ENCODE measurements at regions not wholly inside any gene's neighbourhood (a gene's known extent, or its start where the extent isn't known, plus 50 kb on each side); places are given as distances from the start of the nearest gene placed in this dataset.
A peak's percentile ranks its signal among the peaks of the same experiment; 100 is the strongest.
"Not testable (repeated sequence)": the region's sequence is repeated elsewhere in the genome, so short reads cannot be mapped to it uniquely, and the experiment has no call there.

- Mint-ChIP-seq H3K27ac (no peak overlapping the region), H3K36me3 (ENCODE audit: insufficient read depth in 2 of 2) (no peaks in the 10 kb centered on the region), H3K27me3 (ENCODE audit: low read depth) (no peaks in the 10 kb centered on the region), H3K4me3 (no peak overlapping the region), H3K4me1 (ENCODE audit: low read depth) (no peaks in the 10 kb centered on the region), H3K9me3 (no peaks in the 10 kb centered on the region)
- ATAC-seq (replicated peaks in 1 of 2) (no peak), DNase-seq (no peak)
These were observed 236.6 kb upstream of the PPP1R3A start for GRCh38 chr7:114155116-114156110.

GRCh38 chr7:114153700-114154099, 234.9 kb upstream of the PPP1R3A start:
- H3K9me3 Mint-ChIP-seq, result no peaks in the 10 kb centered on the region
- no peaks in the 10 kb centered on the region for H3K36me3 Mint-ChIP-seq (ENCODE audit: insufficient read depth in 2 of 2)
- DNase-seq (no peak), ATAC-seq (replicated peaks in 1 of 2) (no peak)
- H3K27me3 Mint-ChIP-seq (ENCODE audit: low read depth), result no peaks in the 10 kb centered on the region
- H3K4me1 Mint-ChIP-seq (ENCODE audit: low read depth), result no peaks in the 10 kb centered on the region
- no peak overlapping the region for H3K4me3 Mint-ChIP-seq
- no peak overlapping the region for H3K27ac Mint-ChIP-seq

- Mint-ChIP-seq H3K36me3 (ENCODE audit: insufficient read depth in 2 of 2) (no peaks in the 10 kb centered on the region), H3K27me3 (ENCODE audit: low read depth) (no peaks in the 10 kb centered on the region), H3K27ac (no peak overlapping the region)
These were observed 233.6 kb upstream of the PPP1R3A start for GRCh38 chr7:114152314-114152938.

GRCh38 chr7:114151777-114152176, 233.0 kb upstream of the PPP1R3A start:
- peak overlapping the region in 1 of 2 donors; percentile 25 for H3K4me3 Mint-ChIP-seq
- no peaks in the 10 kb centered on the region for H3K27me3 Mint-ChIP-seq (ENCODE audit: low read depth)
- DNase-seq, result no peak
- ATAC-seq (replicated peaks in 1 of 2), result no peak
- no peak overlapping the region for H3K27ac Mint-ChIP-seq
- H3K36me3 Mint-ChIP-seq (ENCODE audit: insufficient read depth in 2 of 2), result no peaks in the 10 kb centered on the region
- H3K9me3 Mint-ChIP-seq, result no peaks in the 10 kb centered on the region
- H3K4me1 Mint-ChIP-seq (ENCODE audit: low read depth), result no peaks in the 10 kb centered on the region

More at GRCh38 chr7:114152314-114152938, 233.6 kb upstream of the PPP1R3A start:
- no peaks in the 10 kb centered on the region for H3K4me1 Mint-ChIP-seq (ENCODE audit: low read depth)
- DNase-seq, result no peak
- no peaks in the 10 kb centered on the region for H3K9me3 Mint-ChIP-seq
- ATAC-seq (replicated peaks in 1 of 2), result no peak
- H3K4me3 Mint-ChIP-seq, result no peak overlapping the region

- H3K9me3 Mint-ChIP-seq, result no peaks in the 10 kb centered on the region
- H3K4me3 Mint-ChIP-seq, result no peak overlapping the region
- no peak overlapping the region for H3K27ac Mint-ChIP-seq
- no peaks in the 10 kb centered on the region for H3K36me3 Mint-ChIP-seq (ENCODE audit: insufficient read depth in 2 of 2)
- DNase-seq (no peak), ATAC-seq (replicated peaks in 1 of 2) (no peak)
- H3K27me3 Mint-ChIP-seq (ENCODE audit: low read depth), result no peaks in the 10 kb centered on the region
- no peaks in the 10 kb centered on the region for H3K4me1 Mint-ChIP-seq (ENCODE audit: low read depth)
These were observed 231.9 kb upstream of the PPP1R3A start for GRCh38 chr7:114150689-114151088.

GRCh38 chr7:114148779-114149178, 230.0 kb upstream of the PPP1R3A start:
- DNase-seq (no peak), ATAC-seq (replicated peaks in 1 of 2) (no peak)
- H3K4me3 Mint-ChIP-seq, result no peak overlapping the region
- H3K27me3 Mint-ChIP-seq (ENCODE audit: low read depth), result no peaks in the 10 kb centered on the region
- H3K36me3 Mint-ChIP-seq (ENCODE audit: insufficient read depth in 2 of 2), result no peaks in the 10 kb centered on the region
- H3K9me3 Mint-ChIP-seq, result no peaks in the 10 kb centered on the region
- H3K4me1 Mint-ChIP-seq (ENCODE audit: low read depth), result no peaks in the 10 kb centered on the region
- no peak overlapping the region for H3K27ac Mint-ChIP-seq

GRCh38 chr7:114141415-114141814, 222.6 kb upstream of the PPP1R3A start:
- no peak overlapping the region for H3K4me3 Mint-ChIP-seq
- no peaks in the 10 kb centered on the region for H3K27me3 Mint-ChIP-seq (ENCODE audit: low read depth)
- H3K27ac Mint-ChIP-seq, result no peak overlapping the region
- ATAC-seq (replicated peaks in 1 of 2), result no peak
- no peaks in the 10 kb centered on the region for H3K9me3 Mint-ChIP-seq
- no peaks in the 10 kb centered on the region for H3K36me3 Mint-ChIP-seq (ENCODE audit: insufficient read depth in 2 of 2)
- no peaks in the 10 kb centered on the region for H3K4me1 Mint-ChIP-seq (ENCODE audit: low read depth)
- DNase-seq, result no peak

- Mint-ChIP-seq H3K27ac (no peak overlapping the region), H3K9me3 (no peaks in the 10 kb centered on the region), H3K27me3 (ENCODE audit: low read depth) (no peaks in the 10 kb centered on the region), H3K4me3 (no peak overlapping the region), H3K36me3 (ENCODE audit: insufficient read depth in 2 of 2) (no peaks in the 10 kb centered on the region), H3K4me1 (ENCODE audit: low read depth) (no peaks in the 10 kb centered on the region)
- ATAC-seq (replicated peaks in 1 of 2) (no peak), DNase-seq (no peak)
These were observed 221.8 kb upstream of the PPP1R3A start for GRCh38 chr7:114140561-114140960.

- not testable (repeated sequence) for H3K27ac Mint-ChIP-seq; H3K36me3 Mint-ChIP-seq (ENCODE audit: insufficient read depth in 2 of 2); H3K27me3 Mint-ChIP-seq (ENCODE audit: low read depth); H3K4me1 Mint-ChIP-seq (ENCODE audit: low read depth); DNase-seq; H3K4me3 Mint-ChIP-seq; ATAC-seq (replicated peaks in 1 of 2); H3K9me3 Mint-ChIP-seq
These were observed 220.9 kb upstream of the PPP1R3A start for GRCh38 chr7:114139690-114140089.

GRCh38 chr7:114138587-114138986, 219.8 kb upstream of the PPP1R3A start:
- DNase-seq, result no peak
- no peak for ATAC-seq (replicated peaks in 1 of 2)
- Mint-ChIP-seq H3K27me3 (ENCODE audit: low read depth) (no peaks in the 10 kb centered on the region), H3K4me1 (ENCODE audit: low read depth) (no peaks in the 10 kb centered on the region), H3K27ac (no peak overlapping the region), H3K9me3 (peaks cover 0 to 2% of the 10 kb centered on the region in 2 donors), H3K36me3 (ENCODE audit: insufficient read depth in 2 of 2) (no peaks in the 10 kb centered on the region), H3K4me3 (no peak overlapping the region)

GRCh38 chr7:114133717-114134116, 214.9 kb upstream of the PPP1R3A start:
- Mint-ChIP-seq H3K4me1 (ENCODE audit: low read depth) (no peaks in the 10 kb centered on the region), H3K4me3 (no peak overlapping the region), H3K27ac (no peak overlapping the region), H3K36me3 (ENCODE audit: insufficient read depth in 2 of 2) (no peaks in the 10 kb centered on the region), H3K9me3 (peaks cover 0 to 2% of the 10 kb centered on the region in 2 donors), H3K27me3 (ENCODE audit: low read depth) (no peaks in the 10 kb centered on the region)
- ATAC-seq (replicated peaks in 1 of 2), result no peak
- DNase-seq, result no peak

- Mint-ChIP-seq H3K4me3 (no peak overlapping the region), H3K27me3 (ENCODE audit: low read depth) (no peaks in the 10 kb centered on the region), H3K27ac (no peak overlapping the region), H3K36me3 (ENCODE audit: insufficient read depth in 2 of 2) (no peaks in the 10 kb centered on the region), H3K9me3 (peaks cover 0 to 2% of the 10 kb centered on the region in 2 donors), H3K4me1 (ENCODE audit: low read depth) (no peaks in the 10 kb centered on the region)
- DNase-seq (no peak), ATAC-seq (replicated peaks in 1 of 2) (no peak)
These were observed 212.1 kb upstream of the PPP1R3A start for GRCh38 chr7:114130866-114131265.

GRCh38 chr7:114128880-114129279, 210.1 kb upstream of the PPP1R3A start:
- DNase-seq (no peak), ATAC-seq (replicated peaks in 1 of 2) (no peak)
- H3K9me3 Mint-ChIP-seq, result peaks cover 0 to 2% of the 10 kb centered on the region in 2 donors
- no peaks in the 10 kb centered on the region for H3K4me1 Mint-ChIP-seq (ENCODE audit: low read depth)
- no peaks in the 10 kb centered on the region for H3K36me3 Mint-ChIP-seq (ENCODE audit: insufficient read depth in 2 of 2)
- no peak overlapping the region for H3K27ac Mint-ChIP-seq
- H3K4me3 Mint-ChIP-seq, result no peak overlapping the region
- no peaks in the 10 kb centered on the region for H3K27me3 Mint-ChIP-seq (ENCODE audit: low read depth)
